OCI-LY1 (cell line): ENCODE measurements at regions not wholly inside any gene's neighbourhood (a gene's known extent, or its start where the extent isn't known, plus 50 kb on each side); places are given as distances from the start of the nearest gene placed in this dataset.

ENCODE experiments used
- EZH2 ChIP-seq: fragments of 200-600 bp; sonication (generic), shearing (Covaris generic); IDR thresholded peaks from 2 replicates; pipeline ENCODE4 v1.8.0; 2017; ENCODE audit warnings: borderline replicate concordance, mixed run types, mild to moderate bottlenecking, antibody characterized with exemption, low read length, moderate library complexity, mixed read lengths
- TF ChIP-seq, protein P1 (sequence below): fragments of 200-600 bp; sonication (generic), shearing (Covaris generic); IDR thresholded peaks from 2 replicates; pipeline ENCODE4 v1.5.1; 2017; ENCODE audit warnings: mild to moderate bottlenecking, antibody characterized with exemption, low read length, moderate library complexity, mixed read lengths

DNA sequence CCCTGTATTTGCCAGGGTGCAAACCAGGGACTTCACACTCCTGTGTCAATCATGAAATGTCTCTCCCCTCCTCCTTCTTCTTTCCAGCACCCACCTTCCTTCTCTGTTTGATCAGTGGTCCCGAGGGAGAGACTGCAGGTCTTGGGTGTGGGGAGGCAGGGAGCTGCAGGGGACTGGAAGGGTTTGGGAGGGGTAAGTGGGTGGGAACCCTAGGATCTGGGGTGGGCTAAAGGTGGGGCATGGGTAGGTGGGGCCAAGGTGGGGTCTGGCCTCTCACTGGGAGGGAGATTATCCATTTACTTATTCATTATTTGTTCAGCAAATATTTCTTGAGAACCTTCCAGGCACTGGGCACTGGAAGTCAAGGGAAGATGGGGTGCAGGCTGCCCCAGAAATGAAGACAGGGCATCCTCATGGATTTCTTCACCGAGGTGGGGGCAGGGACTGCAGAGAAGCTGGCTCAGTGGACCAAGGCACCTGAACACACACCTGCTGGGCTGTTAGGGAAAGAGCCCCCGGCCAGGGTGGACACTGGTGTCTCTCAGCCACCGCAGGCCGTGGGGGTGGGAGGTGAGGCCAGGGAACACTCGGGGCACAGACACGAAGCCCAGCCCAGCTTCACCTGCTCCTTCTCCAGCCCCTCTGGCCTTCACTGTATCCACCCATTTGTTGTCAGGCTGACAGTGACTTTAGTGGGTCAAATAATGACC is 193.9 kb upstream of the C1orf174 start:
- TF ChIP-seq, protein P1, sequence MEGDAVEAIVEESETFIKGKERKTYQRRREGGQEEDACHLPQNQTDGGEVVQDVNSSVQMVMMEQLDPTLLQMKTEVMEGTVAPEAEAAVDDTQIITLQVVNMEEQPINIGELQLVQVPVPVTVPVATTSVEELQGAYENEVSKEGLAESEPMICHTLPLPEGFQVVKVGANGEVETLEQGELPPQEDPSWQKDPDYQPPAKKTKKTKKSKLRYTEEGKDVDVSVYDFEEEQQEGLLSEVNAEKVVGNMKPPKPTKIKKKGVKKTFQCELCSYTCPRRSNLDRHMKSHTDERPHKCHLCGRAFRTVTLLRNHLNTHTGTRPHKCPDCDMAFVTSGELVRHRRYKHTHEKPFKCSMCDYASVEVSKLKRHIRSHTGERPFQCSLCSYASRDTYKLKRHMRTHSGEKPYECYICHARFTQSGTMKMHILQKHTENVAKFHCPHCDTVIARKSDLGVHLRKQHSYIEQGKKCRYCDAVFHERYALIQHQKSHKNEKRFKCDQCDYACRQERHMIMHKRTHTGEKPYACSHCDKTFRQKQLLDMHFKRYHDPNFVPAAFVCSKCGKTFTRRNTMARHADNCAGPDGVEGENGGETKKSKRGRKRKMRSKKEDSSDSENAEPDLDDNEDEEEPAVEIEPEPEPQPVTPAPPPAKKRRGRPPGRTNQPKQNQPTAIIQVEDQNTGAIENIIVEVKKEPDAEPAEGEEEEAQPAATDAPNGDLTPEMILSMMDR, result no peak
- TF ChIP-seq EZH2, result no peak
